Adrenal gland (tissue), 5 donors: ENCODE measurements at regions not wholly inside any gene's neighbourhood (a gene's known extent, or its start where the extent isn't known, plus 50 kb on each side); places are given as distances from the start of the nearest gene placed in this dataset.

Experiments used
- POLR2A ChIP-seq, 2 donors: fragments of 450-650 bp; IDR thresholded peaks; one replicate each; pipeline ENCODE4 v1.6.1; 2017; ENCODE audit warnings: antibody characterized with exemption in 2 of 2, mild to moderate bottlenecking in 2 of 2, moderate library complexity in 1 of 2
- TF ChIP-seq, protein P1 (sequence below), 6 experiments: fragments of 450-650 bp in 4 of 6; fragments of 200-600 bp in 2 of 6; sonication (generic) in 1 of 6; IDR thresholded peaks; 1 replicate in 5 of 6; 2 replicates in 1 of 6; pipeline versions ENCODE4 v1.5.1 to v1.8.0; 2016 to 2021; ENCODE audit warnings: antibody characterized with exemption in 6 of 6, mild to moderate bottlenecking in 2 of 6, moderate library complexity in 1 of 6
- donor health status: DM: no; HTN: no; CAD: no.

DNA sequence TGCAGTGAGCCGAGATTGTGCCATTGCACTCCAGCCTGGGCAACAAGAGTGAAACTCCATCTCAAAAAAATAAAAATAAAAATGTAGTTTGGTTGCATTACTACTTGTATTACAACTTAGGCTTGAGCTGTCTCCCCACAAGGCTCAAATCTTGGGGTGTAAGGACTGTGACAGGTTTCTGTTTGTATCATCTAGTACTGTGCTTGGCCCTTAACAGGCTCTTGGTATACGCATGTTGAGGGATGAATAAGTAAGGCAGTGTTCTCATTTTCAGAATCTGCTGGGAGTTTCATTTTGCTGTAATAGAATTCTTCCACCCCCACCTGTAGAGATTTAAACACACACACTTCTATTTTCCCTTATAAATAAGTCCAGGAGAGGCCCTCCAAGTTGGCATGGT lies 289.4 kb upstream of the EEF2KMT start:
- TF ChIP-seq, protein P1, sequence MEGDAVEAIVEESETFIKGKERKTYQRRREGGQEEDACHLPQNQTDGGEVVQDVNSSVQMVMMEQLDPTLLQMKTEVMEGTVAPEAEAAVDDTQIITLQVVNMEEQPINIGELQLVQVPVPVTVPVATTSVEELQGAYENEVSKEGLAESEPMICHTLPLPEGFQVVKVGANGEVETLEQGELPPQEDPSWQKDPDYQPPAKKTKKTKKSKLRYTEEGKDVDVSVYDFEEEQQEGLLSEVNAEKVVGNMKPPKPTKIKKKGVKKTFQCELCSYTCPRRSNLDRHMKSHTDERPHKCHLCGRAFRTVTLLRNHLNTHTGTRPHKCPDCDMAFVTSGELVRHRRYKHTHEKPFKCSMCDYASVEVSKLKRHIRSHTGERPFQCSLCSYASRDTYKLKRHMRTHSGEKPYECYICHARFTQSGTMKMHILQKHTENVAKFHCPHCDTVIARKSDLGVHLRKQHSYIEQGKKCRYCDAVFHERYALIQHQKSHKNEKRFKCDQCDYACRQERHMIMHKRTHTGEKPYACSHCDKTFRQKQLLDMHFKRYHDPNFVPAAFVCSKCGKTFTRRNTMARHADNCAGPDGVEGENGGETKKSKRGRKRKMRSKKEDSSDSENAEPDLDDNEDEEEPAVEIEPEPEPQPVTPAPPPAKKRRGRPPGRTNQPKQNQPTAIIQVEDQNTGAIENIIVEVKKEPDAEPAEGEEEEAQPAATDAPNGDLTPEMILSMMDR (IDR thresholded peaks at IDR 0.05), result no peak
- TF ChIP-seq POLR2A (IDR thresholded peaks at IDR 0.05), result no peak
